Loucy (cell line): ENCODE measurements at regions not wholly inside any gene's neighbourhood (a gene's known extent, or its start where the extent isn't known, plus 50 kb on each side); places are given as distances from the start of the nearest gene placed in this dataset.

ENCODE experiments used
- CTCF ChIP-seq: fragments of 200-600 bp; sonication (generic); conservative IDR thresholded peaks from 2 replicates; pipeline ENCODE4 v1.5.1; 2014; ENCODE audit warnings: mild to moderate bottlenecking, antibody characterized with exemption, low read length
- EZH2phosphoT487 ChIP-seq: fragments of 200-600 bp; IDR thresholded peaks from 2 replicates; pipeline ENCODE4 v1.6.1; 2018; ENCODE audit warnings: antibody characterized with exemption, mild to moderate bottlenecking, moderate library complexity, borderline replicate concordance

- TF ChIP-seq CTCF (no peak), EZH2phosphoT487 (no peak)
Observed at GRCh38 chr10:118522791-118523498, 72.5 kb downstream of the PRLHR start.
